ENCODE measurements at regions not wholly inside any gene's neighbourhood (a gene's known extent, or its start where the extent isn't known, plus 50 kb on each side); places are given as distances from the start of the nearest gene placed in this dataset.

DNA sequence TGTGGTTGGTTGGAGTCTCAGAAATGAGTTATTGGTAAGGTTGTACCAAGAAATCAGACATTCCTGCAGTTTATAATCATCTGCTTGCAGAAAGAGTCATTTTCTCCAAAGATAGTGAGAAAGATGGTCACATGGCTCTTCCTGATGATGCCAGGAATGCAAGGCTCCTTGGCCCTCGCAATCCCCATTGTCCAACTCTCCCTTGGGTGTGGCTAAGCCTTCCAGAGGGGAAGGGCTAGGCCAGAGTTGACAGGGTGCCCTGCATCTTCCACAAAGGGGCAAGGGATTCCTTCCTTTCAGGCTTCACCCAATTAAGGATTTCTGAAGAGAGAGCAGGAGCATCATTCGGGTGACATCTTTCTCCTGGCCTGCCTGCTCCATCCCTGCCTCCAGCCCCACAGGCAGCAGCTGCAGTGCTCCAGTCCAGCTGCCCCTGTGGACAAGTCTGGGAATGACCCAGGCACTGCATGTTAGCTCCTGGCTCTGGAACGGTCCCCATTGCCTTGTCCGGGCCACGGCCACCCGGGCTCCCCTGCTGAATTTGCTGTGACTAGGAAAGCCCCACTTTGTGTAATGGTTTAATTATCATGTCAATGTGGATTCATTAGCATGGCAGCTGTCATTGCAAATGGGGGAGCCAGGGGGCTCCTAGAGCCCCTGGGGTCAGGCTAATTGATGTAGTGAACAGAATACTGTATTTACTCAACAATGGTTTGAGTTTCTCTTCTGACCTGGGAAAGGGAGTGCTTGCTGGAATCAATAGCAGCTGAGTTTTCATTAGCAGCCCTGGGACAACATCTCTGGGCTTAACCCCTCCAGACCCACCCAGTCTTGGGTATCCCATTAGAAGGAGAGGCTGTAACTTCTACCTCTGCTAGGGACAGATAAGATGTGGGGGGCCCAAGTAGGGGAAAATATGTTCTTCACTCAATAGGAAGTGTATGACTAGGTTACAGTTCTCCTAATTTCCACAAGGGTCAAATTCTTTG, 112.6 kb upstream of the TBX20 start:
- Histone ChIP-seq H3K36me3 (ENCODE audit: insufficient read depth, low read length) (no peaks in the 10 kb centered on the region), H3K27me3 (ENCODE audit: insufficient read depth, low read depth, low read length) (no peaks in the 10 kb centered on the region), H3K4me3 (ENCODE audit: low read length) (no peak overlapping the region), H2AFZ (ENCODE audit: low read depth, low read length) (no peak overlapping the region), H3K79me2 (replicated peaks; ENCODE audit: insufficient read depth, low read length) (no peaks in the 10 kb centered on the region), H3F3A (ENCODE audit: insufficient read depth, low read length, poor library complexity, severe bottlenecking) (no peaks in the 10 kb centered on the region), H3K9me2 (ENCODE audit: insufficient read depth, low read length) (no peaks in the 10 kb centered on the region), H3K27ac (ENCODE audit: low read length) (no peak overlapping the region), H3K9ac (ENCODE audit: low read length) (no peak overlapping the region), H4K20me1 (ENCODE audit: insufficient read depth) (no peaks in the 10 kb centered on the region), H3K4me2 (ENCODE audit: low read length) (no peak overlapping the region), H3K9me3 (ENCODE audit: low read length) (no peaks in the 10 kb centered on the region)
- TF ChIP-seq SMC3 (conservative IDR thresholded peaks at IDR 0.05; ENCODE audit: poor library complexity) (no peak), RAD21 (conservative IDR thresholded peaks at IDR 0.05) (no peak), MXI1 (conservative IDR thresholded peaks at IDR 0.05; ENCODE audit: poor library complexity, severe bottlenecking) (no peak), EP300 (conservative IDR thresholded peaks at IDR 0.05; ENCODE audit: poor library complexity, severe bottlenecking) (no peak), TAF1 (IDR thresholded peaks at IDR 0.05; ENCODE audit: low read depth) (no peak), EZH2 (IDR thresholded peaks at IDR 0.05; ENCODE audit: borderline replicate concordance, insufficient read depth, low read length, poor library complexity, severe bottlenecking) (no peak), POLR2AphosphoS5 (IDR thresholded peaks at IDR 0.05) (no peak)
- TF ChIP-seq, protein P1, sequence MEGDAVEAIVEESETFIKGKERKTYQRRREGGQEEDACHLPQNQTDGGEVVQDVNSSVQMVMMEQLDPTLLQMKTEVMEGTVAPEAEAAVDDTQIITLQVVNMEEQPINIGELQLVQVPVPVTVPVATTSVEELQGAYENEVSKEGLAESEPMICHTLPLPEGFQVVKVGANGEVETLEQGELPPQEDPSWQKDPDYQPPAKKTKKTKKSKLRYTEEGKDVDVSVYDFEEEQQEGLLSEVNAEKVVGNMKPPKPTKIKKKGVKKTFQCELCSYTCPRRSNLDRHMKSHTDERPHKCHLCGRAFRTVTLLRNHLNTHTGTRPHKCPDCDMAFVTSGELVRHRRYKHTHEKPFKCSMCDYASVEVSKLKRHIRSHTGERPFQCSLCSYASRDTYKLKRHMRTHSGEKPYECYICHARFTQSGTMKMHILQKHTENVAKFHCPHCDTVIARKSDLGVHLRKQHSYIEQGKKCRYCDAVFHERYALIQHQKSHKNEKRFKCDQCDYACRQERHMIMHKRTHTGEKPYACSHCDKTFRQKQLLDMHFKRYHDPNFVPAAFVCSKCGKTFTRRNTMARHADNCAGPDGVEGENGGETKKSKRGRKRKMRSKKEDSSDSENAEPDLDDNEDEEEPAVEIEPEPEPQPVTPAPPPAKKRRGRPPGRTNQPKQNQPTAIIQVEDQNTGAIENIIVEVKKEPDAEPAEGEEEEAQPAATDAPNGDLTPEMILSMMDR (IDR thresholded peaks at IDR 0.05; ENCODE audit: poor library complexity, severe bottlenecking) = no peak
- TF ChIP-seq, protein P2, sequence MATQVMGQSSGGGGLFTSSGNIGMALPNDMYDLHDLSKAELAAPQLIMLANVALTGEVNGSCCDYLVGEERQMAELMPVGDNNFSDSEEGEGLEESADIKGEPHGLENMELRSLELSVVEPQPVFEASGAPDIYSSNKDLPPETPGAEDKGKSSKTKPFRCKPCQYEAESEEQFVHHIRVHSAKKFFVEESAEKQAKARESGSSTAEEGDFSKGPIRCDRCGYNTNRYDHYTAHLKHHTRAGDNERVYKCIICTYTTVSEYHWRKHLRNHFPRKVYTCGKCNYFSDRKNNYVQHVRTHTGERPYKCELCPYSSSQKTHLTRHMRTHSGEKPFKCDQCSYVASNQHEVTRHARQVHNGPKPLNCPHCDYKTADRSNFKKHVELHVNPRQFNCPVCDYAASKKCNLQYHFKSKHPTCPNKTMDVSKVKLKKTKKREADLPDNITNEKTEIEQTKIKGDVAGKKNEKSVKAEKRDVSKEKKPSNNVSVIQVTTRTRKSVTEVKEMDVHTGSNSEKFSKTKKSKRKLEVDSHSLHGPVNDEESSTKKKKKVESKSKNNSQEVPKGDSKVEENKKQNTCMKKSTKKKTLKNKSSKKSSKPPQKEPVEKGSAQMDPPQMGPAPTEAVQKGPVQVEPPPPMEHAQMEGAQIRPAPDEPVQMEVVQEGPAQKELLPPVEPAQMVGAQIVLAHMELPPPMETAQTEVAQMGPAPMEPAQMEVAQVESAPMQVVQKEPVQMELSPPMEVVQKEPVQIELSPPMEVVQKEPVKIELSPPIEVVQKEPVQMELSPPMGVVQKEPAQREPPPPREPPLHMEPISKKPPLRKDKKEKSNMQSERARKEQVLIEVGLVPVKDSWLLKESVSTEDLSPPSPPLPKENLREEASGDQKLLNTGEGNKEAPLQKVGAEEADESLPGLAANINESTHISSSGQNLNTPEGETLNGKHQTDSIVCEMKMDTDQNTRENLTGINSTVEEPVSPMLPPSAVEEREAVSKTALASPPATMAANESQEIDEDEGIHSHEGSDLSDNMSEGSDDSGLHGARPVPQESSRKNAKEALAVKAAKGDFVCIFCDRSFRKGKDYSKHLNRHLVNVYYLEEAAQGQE (IDR thresholded peaks at IDR 0.05; ENCODE audit: borderline replicate concordance) = no peak

DNA sequence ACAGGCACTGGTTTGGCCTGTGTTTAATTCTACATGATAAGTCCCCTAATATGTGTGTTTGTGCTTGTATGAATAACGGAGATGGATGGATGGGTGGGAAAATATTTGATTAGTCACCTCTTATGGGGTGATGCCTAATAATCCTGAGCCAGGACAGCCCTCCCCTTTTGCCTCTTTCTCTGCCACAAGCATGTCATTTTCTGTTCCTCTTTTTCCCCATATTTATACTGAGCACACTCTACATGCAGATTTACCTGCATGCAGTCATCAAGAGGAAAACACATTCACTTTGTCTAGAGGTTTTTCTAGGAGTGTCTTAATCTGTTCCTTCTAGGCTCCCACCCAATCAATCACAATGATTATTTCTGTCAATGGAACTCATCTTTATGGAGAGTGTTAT, 111.6 kb upstream of the TBX20 start:
- Histone ChIP-seq H3K4me3 (ENCODE audit: low read length) (no peak overlapping the region), H3K79me2 (replicated peaks; ENCODE audit: insufficient read depth, low read length) (no peaks in the 10 kb centered on the region), H3K27ac (ENCODE audit: low read length) (no peak overlapping the region), H2AFZ (ENCODE audit: low read depth, low read length) (no peak overlapping the region), H3K9ac (ENCODE audit: low read length) (no peak overlapping the region), H3F3A (ENCODE audit: insufficient read depth, low read length, poor library complexity, severe bottlenecking) (no peaks in the 10 kb centered on the region), H3K27me3 (ENCODE audit: insufficient read depth, low read depth, low read length) (no peaks in the 10 kb centered on the region), H4K20me1 (ENCODE audit: insufficient read depth) (no peaks in the 10 kb centered on the region), H3K9me2 (ENCODE audit: insufficient read depth, low read length) (no peaks in the 10 kb centered on the region), H3K4me2 (ENCODE audit: low read length) (no peak overlapping the region), H3K36me3 (ENCODE audit: insufficient read depth, low read length) (no peaks in the 10 kb centered on the region), H3K9me3 (ENCODE audit: low read length) (no peaks in the 10 kb centered on the region)
- TF ChIP-seq, protein P1 (IDR thresholded peaks at IDR 0.05; ENCODE audit: poor library complexity, severe bottlenecking) = no peak
